WTC11 (cell line): ENCODE measurements at regions not wholly inside any gene's neighbourhood (a gene's known extent, or its start where the extent isn't known, plus 50 kb on each side); places are given as distances from the start of the nearest gene placed in this dataset.

Experiments used
- ATF1 ChIP-seq: sonication (generic); formaldehyde crosslinking; IDR thresholded peaks from 2 replicates; pipeline ENCODE4 v1.8.1; 2023; ENCODE audit warnings: mild to moderate bottlenecking, moderate library complexity, missing genetic modification reagents
- FOXK1 ChIP-seq: sonication (generic); formaldehyde crosslinking; IDR thresholded peaks from 2 replicates; pipeline ENCODE4 v1.8.0; 2022; ENCODE audit warnings: mild to moderate bottlenecking, moderate library complexity, missing genetic modification reagents
- GABPB1 ChIP-seq: sonication (generic); formaldehyde crosslinking; IDR thresholded peaks from 2 replicates; pipeline ENCODE4 v1.8.1; 2023; ENCODE audit warnings: mild to moderate bottlenecking, missing genetic modification reagents
- JUN ChIP-seq: sonication (generic); formaldehyde crosslinking; IDR thresholded peaks from 2 replicates; pipeline ENCODE4 v1.8.0; 2023; ENCODE audit warnings: mild to moderate bottlenecking, missing genetic modification reagents
- TCF7 ChIP-seq: sonication (generic); formaldehyde crosslinking; IDR thresholded peaks from 2 replicates; pipeline ENCODE4 v1.8.0; 2022; ENCODE audit warnings: mild to moderate bottlenecking, low read depth, missing genetic modification reagents, moderate library complexity
- TEAD1 ChIP-seq: sonication (generic); formaldehyde crosslinking; IDR thresholded peaks from 2 replicates; pipeline ENCODE4 v1.8.0; 2022; ENCODE audit warnings: mild to moderate bottlenecking, missing genetic modification reagents
- TP53 ChIP-seq: sonication (generic); formaldehyde crosslinking; IDR thresholded peaks from 2 replicates; pipeline ENCODE4 v1.8.1; 2023; ENCODE audit warnings: mild to moderate bottlenecking, missing genetic modification reagents
- ZNF121 ChIP-seq: sonication (generic); formaldehyde crosslinking; IDR thresholded peaks from 2 replicates; pipeline ENCODE4 v1.8.0; 2023; ENCODE audit warnings: missing genetic modification reagents
- TF ChIP-seq, protein P1 (sequence below): sonication (generic); formaldehyde crosslinking; IDR thresholded peaks from 2 replicates; pipeline ENCODE4 v1.8.1; 2022; ENCODE audit warnings: low read depth, missing genetic modification reagents, borderline replicate concordance
- TF ChIP-seq, protein P2 (sequence below): fragments of 200-600 bp; IDR thresholded peaks from 2 replicates; pipeline ENCODE4 v1.8.0; 2022; ENCODE audit warnings: antibody characterized with exemption

DNA sequence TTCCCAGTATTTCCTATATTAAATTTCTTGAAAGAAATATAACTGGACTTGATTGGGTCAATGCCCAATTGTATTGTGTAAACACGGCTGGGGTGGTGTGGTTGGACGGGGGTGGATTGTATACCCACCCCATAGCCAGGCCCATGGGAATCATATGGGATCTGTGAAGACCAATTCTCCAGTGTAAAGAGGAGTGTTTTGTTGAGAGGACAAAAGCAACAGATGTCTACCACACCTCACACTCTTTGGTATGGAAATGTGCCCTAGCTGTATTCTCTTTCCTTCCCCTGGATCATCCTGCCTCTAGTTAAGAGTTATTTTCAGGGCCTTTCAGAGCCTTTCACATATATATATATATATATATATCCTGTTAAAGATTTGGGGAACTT lies 57.5 kb upstream of the TGIF1 start:
- TF ChIP-seq JUN (CRISPR knock-in tag) (no peak), FOXK1 (CRISPR knock-in tag) (no peak), TCF7 (CRISPR knock-in tag) (no peak), TP53 (CRISPR knock-in tag) (no peak), TEAD1 (CRISPR knock-in tag) (no peak), ATF1 (CRISPR knock-in tag) (no peak), ZNF121 (CRISPR knock-in tag) (no peak), GABPB1 (no peak)
- TF ChIP-seq, protein P1, sequence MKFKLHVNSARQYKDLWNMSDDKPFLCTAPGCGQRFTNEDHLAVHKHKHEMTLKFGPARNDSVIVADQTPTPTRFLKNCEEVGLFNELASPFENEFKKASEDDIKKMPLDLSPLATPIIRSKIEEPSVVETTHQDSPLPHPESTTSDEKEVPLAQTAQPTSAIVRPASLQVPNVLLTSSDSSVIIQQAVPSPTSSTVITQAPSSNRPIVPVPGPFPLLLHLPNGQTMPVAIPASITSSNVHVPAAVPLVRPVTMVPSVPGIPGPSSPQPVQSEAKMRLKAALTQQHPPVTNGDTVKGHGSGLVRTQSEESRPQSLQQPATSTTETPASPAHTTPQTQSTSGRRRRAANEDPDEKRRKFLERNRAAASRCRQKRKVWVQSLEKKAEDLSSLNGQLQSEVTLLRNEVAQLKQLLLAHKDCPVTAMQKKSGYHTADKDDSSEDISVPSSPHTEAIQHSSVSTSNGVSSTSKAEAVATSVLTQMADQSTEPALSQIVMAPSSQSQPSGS (CRISPR knock-in tag), result no peak
- TF ChIP-seq, protein P2, sequence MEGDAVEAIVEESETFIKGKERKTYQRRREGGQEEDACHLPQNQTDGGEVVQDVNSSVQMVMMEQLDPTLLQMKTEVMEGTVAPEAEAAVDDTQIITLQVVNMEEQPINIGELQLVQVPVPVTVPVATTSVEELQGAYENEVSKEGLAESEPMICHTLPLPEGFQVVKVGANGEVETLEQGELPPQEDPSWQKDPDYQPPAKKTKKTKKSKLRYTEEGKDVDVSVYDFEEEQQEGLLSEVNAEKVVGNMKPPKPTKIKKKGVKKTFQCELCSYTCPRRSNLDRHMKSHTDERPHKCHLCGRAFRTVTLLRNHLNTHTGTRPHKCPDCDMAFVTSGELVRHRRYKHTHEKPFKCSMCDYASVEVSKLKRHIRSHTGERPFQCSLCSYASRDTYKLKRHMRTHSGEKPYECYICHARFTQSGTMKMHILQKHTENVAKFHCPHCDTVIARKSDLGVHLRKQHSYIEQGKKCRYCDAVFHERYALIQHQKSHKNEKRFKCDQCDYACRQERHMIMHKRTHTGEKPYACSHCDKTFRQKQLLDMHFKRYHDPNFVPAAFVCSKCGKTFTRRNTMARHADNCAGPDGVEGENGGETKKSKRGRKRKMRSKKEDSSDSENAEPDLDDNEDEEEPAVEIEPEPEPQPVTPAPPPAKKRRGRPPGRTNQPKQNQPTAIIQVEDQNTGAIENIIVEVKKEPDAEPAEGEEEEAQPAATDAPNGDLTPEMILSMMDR, result no peak
